HepG2 (cell line): ENCODE measurements at regions not wholly inside any gene's neighbourhood (a gene's known extent, or its start where the extent isn't known, plus 50 kb on each side); places are given as distances from the start of the nearest gene placed in this dataset.

Experiments used
- ATAC-seq: fragments of 200-7000 bp; cut with Tn5 transposase; 3 replicates; pipeline ENCODE4 v1.9.1; 2020; ENCODE audit warnings: mild to moderate bottlenecking, moderate library complexity
- BruUV-seq: library from RNA; stranded (reverse); fragments of 400-500 nt; replicated peaks from 2 replicates; lab custom pipeline; 2021; lab: Mats Ljungman, UMichigan
- CTCF ChIA-PET: fragments of 300-600 bp; formaldehyde crosslinking; extraction: SDS; loops from one replicate; lab custom pipeline; 2021; ENCODE audit warnings: low total read pairs, inconsistent platforms, low intra/inter-chr PET ratio; lab: Yijun Ruan, JAX
- POLR2A ChIA-PET: fragments of 350-600 bp; sonication (Branson Sonifier 250); formaldehyde crosslinking; loops from one replicate; lab custom pipeline; 2020; ENCODE audit warnings: antibody characterized with exemption, inconsistent platforms; lab: Yijun Ruan, JAX
- DNase-seq: peaks from one replicate; pipeline ENCODE4 v3.0.0-alpha.2; 2015; ENCODE audit warnings: low spot score
- FAIRE-seq: peaks from 3 replicates; lab custom pipeline; 2011; peaks lifted over from hg19 to GRCh38; lab: Jason Lieb, UNC
- H2AFZ ChIP-seq: one replicate; pipeline ENCODE4 v1.6.1; 2011; ENCODE audit warnings: low read length, inconsistent platforms
- H3K27ac ChIP-seq: fragments of 300-600 bp; 3 replicates; pipeline ENCODE4 v1.8.0; 2011; ENCODE audit warnings: mixed run types, mild to moderate bottlenecking, mixed read lengths, low read length, inconsistent platforms; ENCODE audit not compliant: insufficient read depth; ENCODE audit errors: extremely low read length
- H3K27me3 ChIP-seq, 2 experiments: fragments of 200-600 bp in 1 of 2; 2 replicates in 1 of 2; 3 replicates in 1 of 2; pipeline versions ENCODE4 v1.6.0 to v1.8.0; 2011; ENCODE audit warnings: low read length in 2 of 2, mild to moderate bottlenecking in 2 of 2, moderate library complexity in 2 of 2, inconsistent platforms in 1 of 2; ENCODE audit not compliant: insufficient read depth in 2 of 2, control insufficient read depth in 1 of 2
- H3K36me3 ChIP-seq, 2 experiments: fragments of 200-600 bp in 1 of 2; replicated peaks in 1 of 2; 2 replicates in 1 of 2; 3 replicates in 1 of 2; pipeline versions ENCODE4 v1.5.1 to v1.8.0; 2011; ENCODE audit warnings: low read length in 2 of 2, inconsistent platforms in 1 of 2; ENCODE audit not compliant: insufficient read depth in 2 of 2, control insufficient read depth in 1 of 2
- H3K4me1 ChIP-seq: 2 replicates; pipeline ENCODE4 v1.5.1; 2012; ENCODE audit warnings: low read length, inconsistent platforms; ENCODE audit not compliant: insufficient read depth
- H3K4me2 ChIP-seq: 2 replicates; pipeline ENCODE4 v1.6.0; 2011; ENCODE audit warnings: low read depth, low read length, inconsistent platforms
- H3K4me3 ChIP-seq, 3 experiments: fragments of 200-600 bp in 1 of 3; sonication (generic), shearing (Covaris generic) in 1 of 3; replicated peaks in 1 of 3; 2 replicates each; pipeline ENCODE4 v1.5.1; 2011 to 2016; ENCODE audit warnings: low read length in 3 of 3, inconsistent platforms in 2 of 3, low read depth in 2 of 3, mild to moderate bottlenecking in 2 of 3, control low read depth in 1 of 3, mixed read lengths in 1 of 3; ENCODE audit not compliant: insufficient read depth in 1 of 3
- H3K79me2 ChIP-seq: one replicate; pipeline ENCODE4 v1.6.1; 2011; ENCODE audit warnings: low read length, inconsistent platforms; ENCODE audit not compliant: insufficient read depth
- H3K9ac ChIP-seq: 2 replicates; pipeline ENCODE4 v1.6.0; 2011; ENCODE audit warnings: mild to moderate bottlenecking, low read depth, low read length, inconsistent platforms; ENCODE audit not compliant: insufficient read depth
- H3K9me3 ChIP-seq: 2 replicates; pipeline ENCODE4 v1.5.1; 2012; ENCODE audit warnings: mild to moderate bottlenecking, low read length
- H4K20me1 ChIP-seq: 2 replicates; pipeline ENCODE4 v1.6.0; 2011; ENCODE audit warnings: inconsistent platforms, mild to moderate bottlenecking, low read length, moderate library complexity; ENCODE audit not compliant: insufficient read depth
- BCLAF1 ChIP-seq: fragments of 450-650 bp; IDR thresholded peaks from 2 replicates; pipeline ENCODE4 v1.6.1; 2017; ENCODE audit warnings: mild to moderate bottlenecking
- DRAP1 ChIP-seq: IDR thresholded peaks from 2 replicates; pipeline ENCODE4 v1.6.1; 2016; ENCODE audit warnings: missing genetic modification reagents, missing compliant biosample characterization
- GZF1 ChIP-seq: sonication (generic); formaldehyde crosslinking; IDR thresholded peaks from 2 replicates; pipeline ENCODE4 v1.5.1; 2020; ENCODE audit warnings: mild to moderate bottlenecking, missing genetic modification reagents
- HNF1B ChIP-seq: sonication (generic); formaldehyde crosslinking; IDR thresholded peaks from 2 replicates; pipeline ENCODE4 v1.5.1; 2020; ENCODE audit warnings: mild to moderate bottlenecking, moderate library complexity, missing genetic modification reagents
- IRF9 ChIP-seq: sonication (generic); formaldehyde crosslinking; IDR thresholded peaks from 2 replicates; pipeline ENCODE4 v1.8.0; 2022; ENCODE audit warnings: missing genetic modification reagents, mild to moderate bottlenecking, borderline replicate concordance
- KAT8 ChIP-seq: IDR thresholded peaks from 2 replicates; pipeline ENCODE4 v1.6.1; 2016; ENCODE audit warnings: missing genetic modification reagents, missing compliant biosample characterization
- NFE2L2 ChIP-seq: fragments of 150-350 bp; IDR thresholded peaks from 2 replicates; pipeline ENCODE4 v1.6.1; 2014; ENCODE audit warnings: low read length
- RFX5 ChIP-seq: IDR thresholded peaks from 2 replicates; pipeline ENCODE4 v1.6.1; 2011; ENCODE audit warnings: low read depth, low read length, improper control_type of control experiment
- TCF12 ChIP-seq, 2 experiments: fragments of 450-650 bp in 1 of 2; sonication (generic) in 1 of 2; formaldehyde crosslinking in 1 of 2; IDR thresholded peaks; 2 replicates each; pipeline versions ENCODE4 v1.6.1 to v1.8.0; 2017 to 2022; ENCODE audit warnings: antibody characterized with exemption in 1 of 2, mild to moderate bottlenecking in 1 of 2, missing genetic modification reagents in 1 of 2, moderate library complexity in 1 of 2
- THAP9 ChIP-seq: sonication (generic); formaldehyde crosslinking; IDR thresholded peaks from 2 replicates; pipeline ENCODE4; 2020; ENCODE audit warnings: missing genetic modification reagents, mild to moderate bottlenecking, borderline replicate concordance
- WIZ ChIP-seq: sonication (generic); formaldehyde crosslinking; IDR thresholded peaks from 2 replicates; pipeline ENCODE4 v1.5.1; 2020; ENCODE audit warnings: mild to moderate bottlenecking, missing genetic modification reagents
- XBP1 ChIP-seq: sonication (generic); formaldehyde crosslinking; IDR thresholded peaks from 2 replicates; pipeline ENCODE4 v1.5.0; 2020; ENCODE audit warnings: missing genetic modification reagents
- ZFP36L1 ChIP-seq: sonication (generic); formaldehyde crosslinking; IDR thresholded peaks from 2 replicates; pipeline ENCODE4 v1.8.0; 2022; ENCODE audit warnings: mild to moderate bottlenecking, missing genetic modification reagents, moderate library complexity
- ZNF274 ChIP-seq: sonication (generic); formaldehyde crosslinking; IDR thresholded peaks from 2 replicates; pipeline ENCODE4 v1.5.1; 2020; ENCODE audit warnings: mild to moderate bottlenecking, missing genetic modification reagents
- ZNF546 ChIP-seq: sonication (generic); formaldehyde crosslinking; conservative IDR thresholded peaks from 2 replicates; pipeline ENCODE4 v1.8.1; 2023; ENCODE audit warnings: mild to moderate bottlenecking, missing genetic modification reagents
- WGBS: methylation state at CpG from one replicate; pipeline ENCODE4 v1.1.6; 2017; ENCODE audit warnings: low lambda C conversion rate; 5-methylcytosine and 5-hydroxymethylcytosine counted together
- in situ Hi-C: cut with HindIII; loops from 2 replicates; pipeline ENCODE4 v1.10.0; 2017; ENCODE audit warnings: low pct_unique_long_range_greater_than_20kb; ENCODE audit not compliant: extremely low pct_ligation_motif_present
- intact Hi-C: fragments of 100-400 bp; cut with micrococcal nuclease; formaldehyde crosslinking; loops from one replicate; pipeline ENCODE4 v1.10.0; 2022; ENCODE audit not compliant: unreplicated experiment

GRCh38 chr5:142221091-142221860 is 103.5 kb downstream of the SPRY4 start:
- intact Hi-C loops (no loop called here), in situ Hi-C loops (no loop called here)
- DNase-seq (peak; percentile 89), ATAC-seq (peak; percentile 66), FAIRE-seq (peak; percentile 68)
- H3K4me1 ChIP-seq: peaks cover 50% of the 10 kb centered on the region
- H2AFZ ChIP-seq: peak overlapping the region; percentile 47
- POLR2A ChIA-PET: interaction anchor here (0.9 kb wide), 1 partner anchor 135 kb away, joined by 4 read pairs; no protein-coding TSS in a partner anchor
- peaks cover 0 to 2% of the 10 kb centered on the region in 2 experiments; a peak in 1 of 5 replicates for H3K27me3 ChIP-seq
- CTCF ChIA-PET: no interaction called here
- H3K4me3 ChIP-seq: peak overlapping the region in 1 of 3 experiments; percentile 3; a peak in 1 of 6 replicates
- H4K20me1 ChIP-seq: no peaks in the 10 kb centered on the region
- no peaks in the 10 kb centered on the region for H3K9me3 ChIP-seq
- H3K36me3 ChIP-seq: no peaks in the 10 kb centered on the region
- 0 out of 2 replicates have a peak overlapping the region, but pooled peaks have one; percentile 25 for H3K9ac ChIP-seq
- H3K79me2 ChIP-seq: no peaks in the 10 kb centered on the region
- BruUV-seq: no TSS peak
- H3K4me2 ChIP-seq: peak overlapping the region; percentile 63
- no peak overlapping the region for H3K27ac ChIP-seq
- WGBS: 27% methylated on average over 11 of the region's 11 CpGs
- TF ChIP-seq THAP9 (no peak), XBP1 (CRISPR knock-in tag) (no peak), KAT8 (CRISPR knock-in tag) (0 out of 2 replicates have a peak, but pooled peaks have one; percentile 28), HNF1B (CRISPR knock-in tag) (no peak), ZNF546 (CRISPR knock-in tag) (no peak), ZNF274 (CRISPR knock-in tag) (no peak), GZF1 (CRISPR knock-in tag) (no peak), RFX5 (no peak), DRAP1 (CRISPR knock-in tag) (no peak), NFE2L2 (no peak), ZFP36L1 (CRISPR knock-in tag) (no peak), BCLAF1 (no peak), IRF9 (CRISPR knock-in tag) (no peak), WIZ (CRISPR knock-in tag) (no peak), TCF12 (IDR thresholded peaks at IDR 0.05) (no peak), TCF12 (CRISPR knock-in tag; IDR thresholded peaks at IDR 0.05) (no peak)
